Fibroblast of lung (primary cell): ENCODE measurements at regions not wholly inside any gene's neighbourhood (a gene's known extent, or its start where the extent isn't known, plus 50 kb on each side); places are given as distances from the start of the nearest gene placed in this dataset.

Experiments
- DNase-seq, 2 donors: peaks; one replicate each; pipeline versions ENCODE4 v3.0.0 to v3.0.0-alpha.2; 2010; ENCODE audit warnings: low read depth in 2 of 2
- H2AFZ ChIP-seq: 2 replicates; pipeline ENCODE4 v1.5.1; 2012; ENCODE audit warnings: low read length, control low read depth, inconsistent platforms
- H3K27ac ChIP-seq: 2 replicates; pipeline ENCODE4 v1.5.1; 2011; ENCODE audit warnings: low read length, control low read depth; ENCODE audit not compliant: insufficient read depth
- H3K27me3 ChIP-seq: 2 replicates; pipeline ENCODE4 v1.5.1; 2011; ENCODE audit warnings: mild to moderate bottlenecking, low read length; ENCODE audit not compliant: control insufficient read depth, insufficient read depth
- H3K36me3 ChIP-seq: 2 replicates; pipeline ENCODE4 v1.5.1; 2011; ENCODE audit warnings: low read length; ENCODE audit not compliant: control insufficient read depth, insufficient read depth
- H3K4me1 ChIP-seq: 2 replicates; pipeline ENCODE4 v1.5.1; 2011; ENCODE audit warnings: low read length; ENCODE audit not compliant: control insufficient read depth, insufficient read depth; ENCODE audit errors: extremely low read depth
- H3K4me2 ChIP-seq: 2 replicates; pipeline ENCODE4 v1.5.1; 2011; ENCODE audit warnings: low read length, control low read depth; ENCODE audit not compliant: insufficient read depth; ENCODE audit errors: extremely low read depth
- H3K4me3 ChIP-seq, 4 experiments: fragments of 200-600 bp in 1 of 4; sonication (generic) in 1 of 4; replicated peaks in 1 of 4; 2 replicates each; pipeline ENCODE4 v1.5.1; 2011 to 2016; ENCODE audit warnings: low read length in 4 of 4, low read depth in 3 of 4, mild to moderate bottlenecking in 3 of 4, control low read depth in 2 of 4, inconsistent platforms in 1 of 4, mixed read lengths in 1 of 4; ENCODE audit not compliant: insufficient read depth in 1 of 4; ENCODE audit errors: control extremely low read depth in 1 of 4
- H3K79me2 ChIP-seq: 2 replicates; pipeline ENCODE4 v1.5.1; 2012; ENCODE audit warnings: mild to moderate bottlenecking, low read length, inconsistent platforms; ENCODE audit not compliant: control insufficient read depth, insufficient read depth
- H3K9ac ChIP-seq: 2 replicates; pipeline ENCODE4 v1.5.1; 2011; ENCODE audit warnings: mild to moderate bottlenecking, low read length, control low read depth; ENCODE audit not compliant: insufficient read depth
- H3K9me3 ChIP-seq: 2 replicates; pipeline ENCODE4 v1.5.1; 2012; ENCODE audit warnings: low read depth, low read length; ENCODE audit not compliant: control insufficient read depth, insufficient read depth
- H4K20me1 ChIP-seq: 2 replicates; pipeline ENCODE4 v1.5.1; 2011; ENCODE audit warnings: low read length; ENCODE audit not compliant: control insufficient read depth, insufficient read depth; ENCODE audit errors: extremely low read depth
- CTCF ChIP-seq, 2 donors: IDR thresholded peaks in 1 of 2; conservative IDR thresholded peaks in 1 of 2; 1 replicate in 1 of 2; 2 replicates in 1 of 2; pipeline ENCODE4 v1.5.1; 2011 to 2012; ENCODE audit warnings: low read length in 2 of 2, control low read depth in 1 of 2, inconsistent platforms in 1 of 2, low read depth in 1 of 2, mild to moderate bottlenecking in 1 of 2
- EZH2 ChIP-seq: IDR thresholded peaks from 2 replicates; pipeline ENCODE4 v1.5.1; 2012; ENCODE audit warnings: low read length, control low read depth, mild to moderate bottlenecking; ENCODE audit errors: missing control alignments

GRCh38 chrX:10811111-10811510, 190.7 kb upstream of the MID1 start:
- no peaks in the 10 kb centered on the region for H3K79me2 ChIP-seq
- H3K27ac ChIP-seq: no peak overlapping the region
- no peaks in the 10 kb centered on the region for H3K4me1 ChIP-seq
- no peaks in the 10 kb centered on the region for H3K9me3 ChIP-seq
- H2AFZ ChIP-seq: no peak overlapping the region
- no peak overlapping the region for H3K4me2 ChIP-seq
- no peak for TF ChIP-seq EZH2
- no peak for TF ChIP-seq CTCF (conservative IDR thresholded peaks at IDR 0.05 in 1 of 2, IDR thresholded peaks at IDR 0.05 in 1 of 2; ENCODE audit: low read depth in 1 of 2, low read length in 2 of 2)
- no peaks in the 10 kb centered on the region for H3K36me3 ChIP-seq
- no peaks in the 10 kb centered on the region for H3K27me3 ChIP-seq
- H4K20me1 ChIP-seq: no peaks in the 10 kb centered on the region
- H3K4me3 ChIP-seq: no peak overlapping the region
- H3K9ac ChIP-seq: no peak overlapping the region
- DNase-seq: no peak

- no peak for DNase-seq
- Histone ChIP-seq H3K27ac (no peak overlapping the region), H3K36me3 (no peaks in the 10 kb centered on the region), H3K79me2 (no peaks in the 10 kb centered on the region), H3K9ac (no peak overlapping the region), H3K4me1 (no peaks in the 10 kb centered on the region), H4K20me1 (no peaks in the 10 kb centered on the region), H2AFZ (no peak overlapping the region), H3K9me3 (no peaks in the 10 kb centered on the region), H3K4me2 (no peak overlapping the region), H3K4me3 (no peak overlapping the region), H3K27me3 (no peaks in the 10 kb centered on the region)
- TF ChIP-seq EZH2 (no peak), CTCF (conservative IDR thresholded peaks at IDR 0.05 in 1 of 2, IDR thresholded peaks at IDR 0.05 in 1 of 2; ENCODE audit: low read depth in 1 of 2, low read length in 2 of 2) (no peak)
Observed at GRCh38 chrX:10813761-10814160, 193.4 kb upstream of the MID1 start.

- Histone ChIP-seq H3K4me3 (no peak overlapping the region), H3K27me3 (no peaks in the 10 kb centered on the region), H3K4me1 (no peaks in the 10 kb centered on the region), H3K4me2 (no peak overlapping the region), H3K79me2 (no peaks in the 10 kb centered on the region), H3K9me3 (no peaks in the 10 kb centered on the region), H3K36me3 (no peaks in the 10 kb centered on the region), H4K20me1 (no peaks in the 10 kb centered on the region), H3K27ac (no peak overlapping the region), H3K9ac (no peak overlapping the region), H2AFZ (no peak overlapping the region)
- no peak for DNase-seq
- TF ChIP-seq CTCF (conservative IDR thresholded peaks at IDR 0.05 in 1 of 2, IDR thresholded peaks at IDR 0.05 in 1 of 2; ENCODE audit: low read depth in 1 of 2, low read length in 2 of 2): no peak
- TF ChIP-seq EZH2: no peak
Observed at GRCh38 chrX:10818651-10819050, 198.3 kb upstream of the MID1 start.
